ENCODE measurements at regions not wholly inside any gene's neighbourhood (a gene's known extent, or its start where the extent isn't known, plus 50 kb on each side); places are given as distances from the start of the nearest gene placed in this dataset.

DNA sequence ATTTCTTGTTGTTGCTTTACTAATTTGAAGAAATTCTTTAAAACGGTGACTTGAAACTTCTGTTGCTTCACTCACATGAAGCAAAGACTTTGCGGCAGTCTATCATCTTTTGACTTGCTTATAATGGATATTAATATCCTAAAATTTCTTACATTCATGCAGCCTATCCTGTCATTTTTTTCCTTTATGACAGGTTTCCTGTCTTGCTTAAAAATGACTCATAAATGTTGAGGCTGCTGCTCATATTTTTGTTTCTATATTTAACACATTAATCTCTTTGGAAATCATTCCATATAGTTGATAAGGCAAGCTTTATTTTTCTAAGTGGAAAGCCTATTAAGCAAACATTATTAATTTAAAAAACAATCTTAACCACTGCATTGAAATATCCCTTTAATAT is 176.6 kb upstream of the GALNTL6 start:
- TF ChIP-seq SUZ12 (IDR thresholded peaks at IDR 0.05; ENCODE audit: extremely low read depth, insufficient read depth, insufficient read length), result no peak
- TF ChIP-seq YY1 (IDR thresholded peaks at IDR 0.05; ENCODE audit: insufficient read depth, insufficient read length), result no peak

Data from NT2/D1 (cell line).